IMR-90 (cell line): ENCODE measurements at regions not wholly inside any gene's neighbourhood (a gene's known extent, or its start where the extent isn't known, plus 50 kb on each side); places are given as distances from the start of the nearest gene placed in this dataset.

Experiments
- ATAC-seq: fragments of 200-7000 bp; cut with Tn5 transposase; 2 replicates; pipeline ENCODE4 v1.9.1; 2020; ENCODE audit warnings: low read depth, mild to moderate bottlenecking, moderate library complexity
- BruUV-seq: library from RNA; stranded (reverse); fragments of 400-500 nt; replicated peaks from 2 replicates; lab custom pipeline; 2021; lab: Mats Ljungman, UMichigan
- CTCF ChIA-PET: fragments of 300-600 bp; formaldehyde crosslinking; extraction: SDS; loops from one replicate; lab custom pipeline; 2021; ENCODE audit warnings: antibody characterized with exemption; lab: Yijun Ruan, JAX
- POLR2A ChIA-PET: fragments of 300-600 bp; sonication (Branson Sonifier 250); formaldehyde crosslinking; loops from one replicate; lab custom pipeline; 2022; ENCODE audit warnings: antibody characterized with exemption; ENCODE audit not compliant: unreplicated experiment; lab: Charles Lee
- DNase-seq: peaks from one replicate; pipeline ENCODE4 v3.0.0; 2013
- H2AFZ ChIP-seq: replicated peaks from 2 replicates; pipeline ENCODE3; 2013; ENCODE audit warnings: low read length, mild to moderate bottlenecking; ENCODE audit not compliant: poor library complexity
- H2AK5ac ChIP-seq: 2 replicates; pipeline ENCODE4 v1.6.1; 2013; ENCODE audit warnings: low read depth, low read length, inconsistent platforms
- H2AK9ac ChIP-seq: replicated peaks from 2 replicates; pipeline ENCODE3; 2013; ENCODE audit warnings: mild to moderate bottlenecking, low read depth, low read length, moderate library complexity; ENCODE audit not compliant: poor library complexity
- H2BK120ac ChIP-seq: 2 replicates; pipeline ENCODE4 v1.6.1; 2013; ENCODE audit warnings: low read depth, low read length, inconsistent platforms
- H2BK15ac ChIP-seq: 3 replicates; pipeline ENCODE4 v1.6.1; 2013; ENCODE audit warnings: low read depth, low read length, inconsistent platforms
- H2BK20ac ChIP-seq: 2 replicates; pipeline ENCODE4 v1.6.1; 2013; ENCODE audit warnings: low read depth, mild to moderate bottlenecking, inconsistent platforms, low read length, moderate library complexity
- H2BK5ac ChIP-seq: 2 replicates; pipeline ENCODE4 v1.6.1; 2013; ENCODE audit warnings: mild to moderate bottlenecking, low read depth, low read length, inconsistent platforms; ENCODE audit not compliant: poor library complexity, severe bottlenecking
- H3K14ac ChIP-seq: replicated peaks from 2 replicates; pipeline ENCODE4 v1.6.1; 2013; ENCODE audit warnings: low read depth, low read length, inconsistent platforms
- H3K18ac ChIP-seq: 2 replicates; pipeline ENCODE4 v1.6.1; 2013; ENCODE audit warnings: low read depth, low read length, control low read depth
- H3K23ac ChIP-seq: 2 replicates; pipeline ENCODE4 v1.6.1; 2013; ENCODE audit warnings: low read depth, low read length, inconsistent platforms
- H3K27ac ChIP-seq: 2 replicates; pipeline ENCODE4 v1.5.1; 2013; ENCODE audit warnings: mild to moderate bottlenecking, control low read depth, low read length; ENCODE audit not compliant: insufficient read depth
- H3K27me3 ChIP-seq: 2 replicates; pipeline ENCODE4 v1.6.1; 2013; ENCODE audit warnings: low read length; ENCODE audit not compliant: control insufficient read depth, insufficient read depth
- H3K36me3 ChIP-seq: 2 replicates; pipeline ENCODE4 v1.6.1; 2013; ENCODE audit warnings: low read length, mixed read lengths; ENCODE audit not compliant: control insufficient read depth, insufficient read depth
- H3K4ac ChIP-seq: 2 replicates; pipeline ENCODE4 v1.6.1; 2013; ENCODE audit warnings: low read depth, low read length, inconsistent platforms
- H3K4me1 ChIP-seq: 2 replicates; pipeline ENCODE4 v1.6.1; 2013; ENCODE audit warnings: low read length, mixed read lengths; ENCODE audit not compliant: control insufficient read depth, insufficient read depth
- H3K4me2 ChIP-seq: 2 replicates; pipeline ENCODE4 v1.6.1; 2013; ENCODE audit warnings: low read depth, mild to moderate bottlenecking, control low read depth, low read length, moderate library complexity
- H3K4me3 ChIP-seq: 2 replicates; pipeline ENCODE4 v1.5.1; 2013; ENCODE audit warnings: low read depth, mild to moderate bottlenecking, control low read depth, low read length, moderate library complexity; ENCODE audit not compliant: insufficient read depth
- H3K56ac ChIP-seq: 2 replicates; pipeline ENCODE4 v1.6.1; 2013; ENCODE audit warnings: low read length, inconsistent platforms; ENCODE audit not compliant: insufficient read depth; ENCODE audit errors: extremely low read depth
- H3K79me1 ChIP-seq, 2 experiments: 2 replicates each; pipeline ENCODE4 v1.6.1; 2013; ENCODE audit warnings: low read length in 2 of 2, inconsistent platforms in 1 of 2, low read depth in 1 of 2
- H3K9ac ChIP-seq: 2 replicates; pipeline ENCODE4 v1.6.1; 2013; ENCODE audit warnings: low read depth, low read length, control low read depth
- H3K9me1 ChIP-seq: 2 replicates; pipeline ENCODE4 v1.6.1; 2013; ENCODE audit warnings: low read length, inconsistent platforms; ENCODE audit not compliant: insufficient read depth
- H3K9me3 ChIP-seq: 2 replicates; pipeline ENCODE4 v1.6.1; 2013; ENCODE audit warnings: low read length; ENCODE audit not compliant: control insufficient read depth, insufficient read depth
- H4K20me1 ChIP-seq: 2 replicates; pipeline ENCODE4 v1.6.1; 2013; ENCODE audit warnings: low read length, inconsistent platforms; ENCODE audit not compliant: insufficient read depth
- H4K5ac ChIP-seq: 2 replicates; pipeline ENCODE4 v1.6.1; 2013; ENCODE audit warnings: mild to moderate bottlenecking, low read depth, low read length, control low read depth
- H4K8ac ChIP-seq, 2 experiments: 2 replicates each; pipeline ENCODE4 v1.6.1; 2013; ENCODE audit warnings: low read depth in 2 of 2, low read length in 2 of 2, control low read depth in 1 of 2, inconsistent platforms in 1 of 2
- H4K91ac ChIP-seq: 2 replicates; pipeline ENCODE4 v1.6.1; 2013; ENCODE audit warnings: low read depth, low read length, inconsistent platforms; ENCODE audit not compliant: insufficient read depth
- BHLHE40 ChIP-seq: fragments of 150-350 bp; IDR thresholded peaks from 2 replicates; pipeline ENCODE4 v1.6.1; 2016; ENCODE audit warnings: mild to moderate bottlenecking, low read depth, low read length
- CEBPB ChIP-seq: IDR thresholded peaks from 2 replicates; pipeline ENCODE4 v1.6.1; 2012; ENCODE audit warnings: low read depth, low read length, improper control_type of control experiment
- CHD1 ChIP-seq: IDR thresholded peaks from 2 replicates; pipeline ENCODE4 v1.6.1; 2012; ENCODE audit warnings: low read depth, low read length, improper control_type of control experiment
- CTCF ChIP-seq: conservative IDR thresholded peaks from 2 replicates; pipeline ENCODE4 v1.5.1; 2012; ENCODE audit warnings: mild to moderate bottlenecking, low read depth, low read length, improper control_type of control experiment
- ELK1 ChIP-seq: fragments of 150-350 bp; IDR thresholded peaks from 2 replicates; pipeline ENCODE4 v1.6.1; 2016; ENCODE audit warnings: low read depth, mild to moderate bottlenecking, low read length, moderate library complexity, borderline replicate concordance
- FOS ChIP-seq: fragments of 150-350 bp; IDR thresholded peaks from 2 replicates; pipeline ENCODE4 v1.6.1; 2016; ENCODE audit warnings: low read depth, low read length
- MAFK ChIP-seq: IDR thresholded peaks from 2 replicates; pipeline ENCODE4 v1.6.1; 2012; ENCODE audit warnings: low read depth, low read length, improper control_type of control experiment
- MAZ ChIP-seq: IDR thresholded peaks from 2 replicates; pipeline ENCODE4 v1.6.1; 2012; ENCODE audit warnings: low read depth, mild to moderate bottlenecking, low read length, improper control_type of control experiment, moderate library complexity, borderline replicate concordance
- MXI1 ChIP-seq: IDR thresholded peaks from 2 replicates; pipeline ENCODE4 v1.6.1; 2012; ENCODE audit warnings: low read depth, mild to moderate bottlenecking, low read length, moderate library complexity, borderline replicate concordance
- NFE2L2 ChIP-seq: fragments of 150-350 bp; IDR thresholded peaks from 2 replicates; pipeline ENCODE4 v1.6.1; 2016; ENCODE audit warnings: low read depth, mild to moderate bottlenecking, low read length
- POLR2A ChIP-seq: IDR thresholded peaks from 2 replicates; pipeline ENCODE4 v1.6.1; 2012; ENCODE audit warnings: mild to moderate bottlenecking, low read depth, low read length
- RAD21 ChIP-seq: IDR thresholded peaks from 2 replicates; pipeline ENCODE4 v1.6.1; 2012; ENCODE audit warnings: low read length, improper control_type of control experiment
- RCOR1 ChIP-seq: IDR thresholded peaks from 2 replicates; pipeline ENCODE4 v1.6.1; 2012; ENCODE audit warnings: mild to moderate bottlenecking, low read length, improper control_type of control experiment; ENCODE audit not compliant: insufficient replicate concordance
- RFX5 ChIP-seq: IDR thresholded peaks from 2 replicates; pipeline ENCODE4 v1.8.0; 2012; ENCODE audit warnings: low read depth, mild to moderate bottlenecking, low read length, moderate library complexity
- SMC3 ChIP-seq: fragments of 150-350 bp; IDR thresholded peaks from 2 replicates; pipeline ENCODE4 v1.6.1; 2016; ENCODE audit warnings: low read depth, mild to moderate bottlenecking, antibody characterized with exemption, low read length, moderate library complexity
- USF2 ChIP-seq: fragments of 150-350 bp; IDR thresholded peaks from 2 replicates; pipeline ENCODE4 v1.6.1; 2017; ENCODE audit warnings: mild to moderate bottlenecking, antibody characterized with exemption, low read length, low read depth
- WGBS, 2 experiments: methylation state at CpG; one replicate each; pipeline versions ENCODE4 v1.1.5 to v1.1.7; 2013; ENCODE audit warnings: missing lambda C conversion rate in 2 of 2; ENCODE audit not compliant: insufficient read length in 1 of 2; ENCODE audit errors: extremely low coverage in 2 of 2; 5-methylcytosine and 5-hydroxymethylcytosine counted together
- dilution Hi-C: fragments of 300-500 bp; cut with HindIII; formaldehyde crosslinking; loops from one replicate; pipeline ENCODE4 v1.14.3; 2018; ENCODE audit warnings: low sequenced_read_pairs; ENCODE audit not compliant: unreplicated experiment
- in situ Hi-C: fragments of 300-500 bp; cut with MboI; formaldehyde crosslinking; loops from 3 replicates; pipeline ENCODE4 v1.14.3; 2019; ENCODE audit warnings: low sequenced_read_pairs, inconsistent platforms, mixed read lengths
- intact Hi-C: fragments of 100-400 bp; cut with micrococcal nuclease; formaldehyde crosslinking; loops from 2 replicates; pipeline ENCODE4 v1.10.0; 2022

GRCh38 chr3:59578129-59578528, 528.3 kb upstream of the CFAP20DC start:
- no peak for TF ChIP-seq NFE2L2
- no peak for TF ChIP-seq MXI1
- TF ChIP-seq POLR2A: no peak
- TF ChIP-seq CEBPB: no peak
- no peak for TF ChIP-seq MAFK
- no peak for TF ChIP-seq CHD1
- TF ChIP-seq RCOR1: no peak
- no peak for TF ChIP-seq SMC3
- no peak for TF ChIP-seq CTCF
- TF ChIP-seq USF2: no peak
- no peak for TF ChIP-seq RAD21
- TF ChIP-seq BHLHE40: no peak
- TF ChIP-seq ELK1: no peak
- no peak for TF ChIP-seq MAZ
- no peak for TF ChIP-seq RFX5
- no peak for TF ChIP-seq FOS
- H4K5ac ChIP-seq: no peak overlapping the region
- intact Hi-C loops: loop anchor here (5.0 to 10.0 kb wide), 4 partner anchors 737 to 997 kb away; no protein-coding TSS in a partner anchor
- H4K8ac ChIP-seq: no peak overlapping the region
- no TSS peak for BruUV-seq
- no peak overlapping the region for H2BK5ac ChIP-seq
- no peak overlapping the region for H2AK9ac ChIP-seq
- peak overlapping the region; percentile 16; the same call in 1 of the 2 replicates for H4K91ac ChIP-seq
- H3K4me1 ChIP-seq: peaks cover 8% of the 10 kb centered on the region
- ChIA-PET CTCF (no interaction called here), POLR2A (no interaction called here)
- H3K79me1 ChIP-seq: no peaks in the 10 kb centered on the region
- H3K4me2 ChIP-seq: no peak overlapping the region
- H2AFZ ChIP-seq: no peak overlapping the region
- ATAC-seq: no peak
- dilution Hi-C loops: no loop called here
- 0 out of 2 replicates have a peak overlapping the region, but pooled peaks have one; percentile 30 for H2BK120ac ChIP-seq
- peaks cover 4% of the 10 kb centered on the region for H3K9me1 ChIP-seq
- no peak overlapping the region for H2AK5ac ChIP-seq
- H3K4ac ChIP-seq: no peak overlapping the region; the same call in 1 of the 2 replicates
- no peak overlapping the region for H2BK15ac ChIP-seq
- no CpG with 5 or more reads among the region's 1 CpG for WGBS, 2 experiments
- no peak for DNase-seq
- H3K14ac ChIP-seq: no peak overlapping the region
- H3K56ac ChIP-seq: no peak overlapping the region
- H3K23ac ChIP-seq: peak overlapping the region; percentile 15; the same call in 1 of the 2 replicates
- H3K27ac ChIP-seq: no peak overlapping the region
- no peak overlapping the region for H3K4me3 ChIP-seq
- no peak overlapping the region for H3K18ac ChIP-seq
- in situ Hi-C loops: no loop called here
- H4K20me1 ChIP-seq: no peaks in the 10 kb centered on the region
- H2BK20ac ChIP-seq: no peak overlapping the region
- H3K9ac ChIP-seq: no peak overlapping the region
- no peaks in the 10 kb centered on the region for H3K9me3 ChIP-seq
- no peaks in the 10 kb centered on the region for H3K36me3 ChIP-seq
- no peaks in the 10 kb centered on the region for H3K27me3 ChIP-seq
